MM.1S (cell line): ENCODE measurements at regions not wholly inside any gene's neighbourhood (a gene's known extent, or its start where the extent isn't known, plus 50 kb on each side); places are given as distances from the start of the nearest gene placed in this dataset.

Source experiments
- EZH2 ChIP-seq: fragments of 300-600 bp; sonication (generic); optimal IDR thresholded peaks from 2 replicates; pipeline ENCODE3; 2017; ENCODE audit warnings: low read depth, mild to moderate bottlenecking, antibody characterized with exemption, low read length, mixed read lengths
- TF ChIP-seq, protein P1 (sequence below): fragments of 300-600 bp; sonication (generic); IDR thresholded peaks from 2 replicates; pipeline ENCODE4 v1.5.1; 2016; ENCODE audit warnings: antibody characterized with exemption, low read length, mixed read lengths

DNA sequence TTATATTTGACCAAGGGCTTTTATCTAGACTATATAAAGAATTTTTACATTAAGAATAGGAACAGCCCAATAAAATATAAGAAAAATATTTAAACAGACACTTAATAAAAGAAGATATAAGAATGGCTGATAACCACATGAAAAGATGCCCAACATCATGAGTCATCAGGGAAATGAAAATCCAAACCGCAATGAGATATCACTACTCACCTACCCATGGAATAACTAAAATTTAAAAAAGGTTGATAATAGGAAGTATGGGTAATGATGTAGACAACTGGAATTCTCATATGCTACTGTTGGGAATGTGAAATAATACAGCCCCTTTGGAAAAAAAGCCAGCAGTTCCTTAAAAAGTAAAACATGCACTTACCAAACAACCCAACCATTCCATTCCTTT, 206.9 kb upstream of the PCSK5 start:
- TF ChIP-seq, protein P1, sequence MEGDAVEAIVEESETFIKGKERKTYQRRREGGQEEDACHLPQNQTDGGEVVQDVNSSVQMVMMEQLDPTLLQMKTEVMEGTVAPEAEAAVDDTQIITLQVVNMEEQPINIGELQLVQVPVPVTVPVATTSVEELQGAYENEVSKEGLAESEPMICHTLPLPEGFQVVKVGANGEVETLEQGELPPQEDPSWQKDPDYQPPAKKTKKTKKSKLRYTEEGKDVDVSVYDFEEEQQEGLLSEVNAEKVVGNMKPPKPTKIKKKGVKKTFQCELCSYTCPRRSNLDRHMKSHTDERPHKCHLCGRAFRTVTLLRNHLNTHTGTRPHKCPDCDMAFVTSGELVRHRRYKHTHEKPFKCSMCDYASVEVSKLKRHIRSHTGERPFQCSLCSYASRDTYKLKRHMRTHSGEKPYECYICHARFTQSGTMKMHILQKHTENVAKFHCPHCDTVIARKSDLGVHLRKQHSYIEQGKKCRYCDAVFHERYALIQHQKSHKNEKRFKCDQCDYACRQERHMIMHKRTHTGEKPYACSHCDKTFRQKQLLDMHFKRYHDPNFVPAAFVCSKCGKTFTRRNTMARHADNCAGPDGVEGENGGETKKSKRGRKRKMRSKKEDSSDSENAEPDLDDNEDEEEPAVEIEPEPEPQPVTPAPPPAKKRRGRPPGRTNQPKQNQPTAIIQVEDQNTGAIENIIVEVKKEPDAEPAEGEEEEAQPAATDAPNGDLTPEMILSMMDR: no peak
- no peak for TF ChIP-seq EZH2
